Subcutaneous abdominal adipose tissue (tissue), 5 donors: ENCODE measurements at regions not wholly inside any gene's neighbourhood (a gene's known extent, or its start where the extent isn't known, plus 50 kb on each side); places are given as distances from the start of the nearest gene placed in this dataset.

Experiments used
- H3K27ac ChIP-seq: one replicate; pipeline ENCODE4 v1.7.0; 2013; ENCODE audit warnings: low read depth, mild to moderate bottlenecking, inconsistent platforms, low read length, moderate library complexity
- H3K27me3 ChIP-seq, 5 donors: one replicate each; pipeline ENCODE4 v1.7.0; 2013; ENCODE audit warnings: low read length in 5 of 5, inconsistent platforms in 1 of 5; ENCODE audit not compliant: control insufficient read depth in 5 of 5, insufficient read depth in 4 of 5
- H3K36me3 ChIP-seq, 5 donors: one replicate each; pipeline ENCODE4 v1.7.0; 2013; ENCODE audit warnings: low read length in 5 of 5; ENCODE audit not compliant: control insufficient read depth in 5 of 5, insufficient read depth in 5 of 5
- H3K4me1 ChIP-seq, 5 donors: one replicate each; pipeline ENCODE4 v1.7.0; 2013; ENCODE audit warnings: low read length in 5 of 5, mild to moderate bottlenecking in 3 of 5, moderate library complexity in 1 of 5; ENCODE audit not compliant: control insufficient read depth in 5 of 5, insufficient read depth in 5 of 5
- H3K4me3 ChIP-seq, 5 donors: one replicate each; pipeline ENCODE4 v1.7.0; 2013; ENCODE audit warnings: low read length in 5 of 5, low read depth in 1 of 5
- H3K9ac ChIP-seq, 5 donors: one replicate each; pipeline ENCODE4 v1.7.0; 2013; ENCODE audit warnings: low read length in 5 of 5, mild to moderate bottlenecking in 4 of 5, moderate library complexity in 3 of 5
- H3K9me3 ChIP-seq, 5 donors: one replicate each; pipeline ENCODE4 v1.7.0; 2013; ENCODE audit warnings: low read length in 5 of 5; ENCODE audit not compliant: control insufficient read depth in 5 of 5
- donor health status: healthy.
- donor health status: healthy.
- donor health status: healthy.
- donor health status: healthy.
- donor health status: healthy.

- no peaks in the 10 kb centered on the region for H3K9me3 ChIP-seq
- no peaks in the 10 kb centered on the region for H3K4me1 ChIP-seq
- H3K9ac ChIP-seq = no peak overlapping the region
- H3K36me3 ChIP-seq = no peaks in the 10 kb centered on the region
- no peak overlapping the region for H3K27ac ChIP-seq
- H3K27me3 ChIP-seq = no peaks in the 10 kb centered on the region
- no peak overlapping the region for H3K4me3 ChIP-seq
These were observed 196.9 kb upstream of the PRICKLE2 start for GRCh38 chr3:64422192-64422591.

GRCh38 chr3:64417816-64418215 is 192.6 kb upstream of the PRICKLE2 start:
- Histone ChIP-seq H3K9me3 (no peaks in the 10 kb centered on the region), H3K4me3 (no peak overlapping the region), H3K36me3 (no peaks in the 10 kb centered on the region), H3K9ac (no peak overlapping the region), H3K4me1 (no peaks in the 10 kb centered on the region), H3K27ac (no peak overlapping the region), H3K27me3 (no peaks in the 10 kb centered on the region)

- Histone ChIP-seq H3K9me3 (no peaks in the 10 kb centered on the region), H3K27ac (no peak overlapping the region), H3K4me3 (no peak overlapping the region), H3K36me3 (no peaks in the 10 kb centered on the region), H3K9ac (no peak overlapping the region), H3K27me3 (no peaks in the 10 kb centered on the region), H3K4me1 (no peaks in the 10 kb centered on the region)
These were observed 188.8 kb upstream of the PRICKLE2 start for GRCh38 chr3:64414043-64414442.

GRCh38 chr3:64411101-64411500 is 185.8 kb upstream of the PRICKLE2 start:
- no peak overlapping the region for H3K27ac ChIP-seq
- H3K9ac ChIP-seq = no peak overlapping the region
- no peak overlapping the region for H3K4me3 ChIP-seq
- no peaks in the 10 kb centered on the region for H3K4me1 ChIP-seq
- no peaks in the 10 kb centered on the region for H3K27me3 ChIP-seq
- no peaks in the 10 kb centered on the region for H3K36me3 ChIP-seq
- H3K9me3 ChIP-seq = no peaks in the 10 kb centered on the region

DNA sequence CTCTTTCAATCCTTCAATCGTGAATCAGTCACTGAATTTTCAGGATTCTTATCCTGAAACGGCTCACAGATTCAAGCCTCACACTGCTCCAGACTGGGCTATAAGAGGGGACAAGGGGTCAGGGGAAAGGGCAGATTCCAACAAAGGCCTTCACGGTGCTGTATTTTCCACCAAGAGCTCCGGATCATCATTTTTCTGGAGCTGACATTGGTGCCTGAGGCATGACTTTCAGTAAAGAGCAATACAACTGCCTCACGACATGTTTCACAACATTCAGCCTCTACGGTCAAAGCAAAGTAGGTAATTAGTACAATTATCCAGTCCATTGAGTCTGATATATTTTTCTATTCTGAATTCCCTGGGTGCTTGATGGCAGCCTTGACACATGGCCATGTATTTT is 185.0 kb upstream of the PRICKLE2 start:
- Histone ChIP-seq H3K27ac (no peak overlapping the region), H3K27me3 (no peaks in the 10 kb centered on the region), H3K4me1 (no peaks in the 10 kb centered on the region), H3K9ac (no peak overlapping the region), H3K4me3 (no peak overlapping the region), H3K9me3 (no peaks in the 10 kb centered on the region), H3K36me3 (no peaks in the 10 kb centered on the region)

DNA sequence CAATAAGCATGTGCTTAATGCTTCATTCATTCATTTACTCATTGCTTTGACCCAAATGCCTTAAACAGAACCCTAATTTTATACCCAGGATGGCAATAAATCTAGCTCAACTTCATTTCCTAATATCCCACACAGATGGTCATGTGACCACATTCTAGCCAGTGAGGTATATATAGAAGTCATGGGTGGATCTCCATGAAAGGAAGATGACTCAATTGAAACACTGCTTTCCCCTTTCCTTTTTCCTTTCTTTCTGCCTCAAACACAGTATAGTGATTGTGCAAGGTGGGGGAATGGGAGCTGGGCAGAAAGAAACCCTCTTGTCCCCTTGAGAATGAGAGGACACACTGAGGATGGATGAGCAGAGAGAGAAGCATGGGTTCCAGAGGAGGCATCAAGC is 183.5 kb upstream of the PRICKLE2 start:
- Histone ChIP-seq H3K27ac (no peak overlapping the region), H3K36me3 (no peaks in the 10 kb centered on the region), H3K27me3 (no peaks in the 10 kb centered on the region), H3K4me3 (no peak overlapping the region), H3K4me1 (no peaks in the 10 kb centered on the region), H3K9ac (no peak overlapping the region), H3K9me3 (no peaks in the 10 kb centered on the region)

DNA sequence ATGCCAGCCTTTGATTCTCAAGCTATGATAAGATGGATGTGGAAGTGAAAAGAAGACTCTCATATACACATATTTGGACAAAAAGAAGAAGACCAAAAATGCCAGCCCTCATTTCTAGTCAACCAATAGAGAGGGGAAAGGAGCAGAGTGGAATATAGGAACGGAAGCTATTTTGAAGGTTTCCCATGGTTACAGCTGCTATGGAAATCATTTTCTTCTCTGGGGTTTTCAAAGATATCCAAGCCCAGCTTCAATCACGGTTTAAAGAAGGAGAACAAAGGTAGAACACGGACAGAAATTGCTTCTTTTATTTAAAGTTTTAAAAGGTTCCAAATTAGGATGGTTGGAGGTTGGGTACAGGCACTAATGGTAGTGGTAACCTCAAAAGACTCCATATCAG is 181.0 kb upstream of the PRICKLE2 start:
- no peaks in the 10 kb centered on the region for H3K27me3 ChIP-seq
- H3K9me3 ChIP-seq = no peaks in the 10 kb centered on the region
- H3K4me3 ChIP-seq = no peak overlapping the region
- no peak overlapping the region for H3K9ac ChIP-seq
- H3K4me1 ChIP-seq = no peaks in the 10 kb centered on the region
- H3K36me3 ChIP-seq = no peaks in the 10 kb centered on the region
- H3K27ac ChIP-seq = no peak overlapping the region

DNA sequence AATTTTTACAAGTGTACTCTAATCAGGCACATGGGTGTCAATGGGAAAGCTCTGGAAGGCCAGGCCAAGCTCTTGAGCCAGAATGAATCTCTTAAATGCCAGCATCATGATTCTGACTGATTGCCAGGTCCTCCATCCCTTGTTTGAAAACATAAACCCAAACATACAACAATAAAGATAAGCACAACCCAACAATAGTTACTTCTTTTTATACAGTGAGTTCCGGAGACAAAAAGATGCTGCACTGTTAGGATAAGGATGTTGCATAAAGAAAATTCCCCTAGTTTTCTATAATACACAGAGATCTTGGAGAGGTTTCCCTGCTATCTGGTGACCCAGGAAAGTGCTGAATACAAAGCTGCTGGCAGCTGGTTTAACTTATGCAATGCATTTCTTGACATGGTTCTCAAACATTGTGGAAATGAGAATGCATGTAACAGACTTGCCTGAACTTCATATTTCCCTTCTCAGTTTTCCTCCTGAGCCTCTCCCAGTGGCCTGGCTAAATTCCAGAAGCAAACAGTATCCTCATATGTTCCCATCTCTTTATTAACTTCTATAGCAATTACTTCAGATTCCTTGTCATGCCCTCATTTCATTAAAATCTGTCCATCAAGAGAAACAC is 180.1 kb upstream of the PRICKLE2 start:
- Histone ChIP-seq H3K27me3 (no peaks in the 10 kb centered on the region), H3K9me3 (no peaks in the 10 kb centered on the region), H3K27ac (no peak overlapping the region), H3K4me3 (no peak overlapping the region), H3K4me1 (no peaks in the 10 kb centered on the region), H3K9ac (no peak overlapping the region), H3K36me3 (no peaks in the 10 kb centered on the region)

- Histone ChIP-seq H3K27ac (no peak overlapping the region), H3K4me1 (peaks cover 0 to 9% (median 8%) of the 10 kb centered on the region in 5 donors)
These were observed 175.4 kb upstream of the PRICKLE2 start for GRCh38 chr3:64400706-64401105.

DNA sequence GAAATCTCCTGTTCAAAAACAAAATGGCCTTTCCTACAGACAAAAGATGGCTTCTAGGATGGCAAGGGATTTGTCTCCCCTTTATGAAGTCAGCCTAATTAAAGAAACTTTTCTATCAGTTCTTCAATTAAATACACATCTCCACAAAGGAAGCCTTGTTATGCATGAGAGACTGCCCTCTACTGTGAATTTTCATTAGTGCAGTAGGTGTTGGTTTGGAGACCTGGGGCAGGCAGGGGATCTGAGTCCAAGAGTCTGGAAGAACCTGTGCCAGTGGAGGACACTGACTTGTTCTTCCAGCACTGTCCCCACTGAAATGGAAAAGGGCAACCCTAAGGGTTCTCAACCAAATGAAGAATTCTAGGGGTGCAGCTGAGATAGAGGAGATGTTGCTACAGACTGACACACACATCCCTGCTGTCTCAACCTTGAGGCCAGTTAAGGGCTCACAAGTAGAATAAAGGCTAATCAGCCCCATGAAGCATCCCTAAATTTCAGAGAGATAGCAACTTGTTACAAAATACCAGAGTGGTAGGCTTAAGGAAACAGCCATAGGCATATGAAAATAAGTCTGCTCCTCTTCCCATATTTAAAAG is 174.0 kb upstream of the PRICKLE2 start:
- no peak overlapping the region for H3K27ac ChIP-seq

More at GRCh38 chr3:64400706-64401105, 175.4 kb upstream of the PRICKLE2 start:
- Histone ChIP-seq H3K9ac (no peak overlapping the region), H3K9me3 (no peaks in the 10 kb centered on the region), H3K36me3 (no peaks in the 10 kb centered on the region), H3K4me3 (no peak overlapping the region), H3K27me3 (no peaks in the 10 kb centered on the region)

More for the DNA sequence above, 174.0 kb upstream of the PRICKLE2 start:
- Histone ChIP-seq H3K9ac (no peak overlapping the region), H3K4me3 (no peak overlapping the region), H3K27me3 (no peaks in the 10 kb centered on the region), H3K9me3 (no peaks in the 10 kb centered on the region), H3K36me3 (no peaks in the 10 kb centered on the region), H3K4me1 (peaks cover 0 to 9% (median 8%) of the 10 kb centered on the region in 5 donors)
